HT-29 (cell line): ENCODE measurements at regions not wholly inside any gene's neighbourhood (a gene's known extent, or its start where the extent isn't known, plus 50 kb on each side); places are given as distances from the start of the nearest gene placed in this dataset.
"Not testable (repeated sequence)": the region's sequence is repeated elsewhere in the genome, so short reads cannot be mapped to it uniquely, and the experiment has no call there.

Source experiments
- DNase-seq: peaks from one replicate; pipeline ENCODE4 v3.0.0-alpha.2; 2015; ENCODE audit warnings: low spot score

DNA sequence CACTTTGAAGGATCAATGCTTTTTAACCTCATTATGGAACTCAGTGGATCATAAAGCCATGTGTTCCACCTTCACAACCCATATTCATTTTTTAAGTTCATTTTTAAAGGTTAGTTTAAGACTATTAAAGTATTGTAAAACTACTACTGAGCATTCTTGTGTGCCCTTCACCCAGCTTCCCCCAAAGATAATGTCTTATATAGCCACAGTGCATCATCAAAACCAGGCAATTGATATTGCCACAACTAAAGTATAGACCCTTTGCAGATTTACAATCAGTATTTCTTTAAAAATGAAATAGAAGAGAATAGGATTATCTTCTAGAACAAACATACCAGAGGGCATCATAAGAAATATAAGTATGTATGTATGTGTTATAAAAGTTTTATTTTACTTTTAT, 597.1 kb downstream of the CCSER2 start:
- no peak for DNase-seq

DNA sequence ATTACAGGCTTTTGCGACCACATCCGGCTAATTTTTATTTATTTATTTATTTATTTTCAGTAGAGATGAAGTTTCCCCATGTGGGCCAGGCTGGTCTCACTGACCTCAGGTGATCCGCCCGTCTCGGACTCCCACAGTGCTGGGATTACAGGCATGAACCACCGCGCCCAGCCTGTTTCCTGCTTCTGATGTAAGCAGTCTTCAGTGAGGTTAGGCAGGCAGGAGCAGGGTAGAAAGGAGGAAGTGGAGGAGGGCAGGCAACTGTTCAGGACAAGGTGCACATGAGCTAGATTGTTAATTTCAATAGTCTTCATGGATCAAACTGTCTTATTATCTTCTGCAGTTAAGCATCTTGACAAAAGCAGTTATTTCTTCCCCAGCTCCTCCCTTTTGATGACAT, 605.0 kb downstream of the CCSER2 start:
- no peak for DNase-seq

GRCh38 chr10:84935772-84936171, 607.4 kb downstream of the CCSER2 start:
- no peak for DNase-seq

- no peak for DNase-seq
Observed at GRCh38 chr10:84938117-84938905, 609.9 kb downstream of the CCSER2 start.

GRCh38 chr10:84943541-84943940, 615.2 kb downstream of the CCSER2 start:
- no peak for DNase-seq

GRCh38 chr10:84944187-84944586, 615.8 kb downstream of the CCSER2 start:
- DNase-seq, result peak; percentile 2

GRCh38 chr10:84945791-84946190, 617.4 kb downstream of the CCSER2 start:
- no peak for DNase-seq

DNA sequence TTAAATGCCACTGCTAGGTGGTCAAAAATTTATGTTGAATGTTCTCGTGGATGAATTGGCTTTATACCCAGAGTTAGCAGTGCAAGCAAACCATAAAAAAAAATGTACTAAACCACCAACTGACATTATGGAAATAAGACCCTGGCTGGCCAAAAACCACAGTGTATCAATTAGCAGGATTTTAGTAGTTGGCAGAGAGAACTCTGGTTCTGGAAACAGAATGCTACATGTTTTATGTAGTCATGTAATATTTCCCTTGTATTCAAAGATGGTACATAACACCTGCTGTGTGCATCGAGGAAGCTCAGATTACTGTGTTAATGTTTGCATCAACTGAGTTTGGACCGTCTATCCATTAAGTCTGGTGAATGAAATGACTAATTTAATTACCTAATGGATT, 618.5 kb downstream of the CCSER2 start:
- DNase-seq, result no peak

DNA sequence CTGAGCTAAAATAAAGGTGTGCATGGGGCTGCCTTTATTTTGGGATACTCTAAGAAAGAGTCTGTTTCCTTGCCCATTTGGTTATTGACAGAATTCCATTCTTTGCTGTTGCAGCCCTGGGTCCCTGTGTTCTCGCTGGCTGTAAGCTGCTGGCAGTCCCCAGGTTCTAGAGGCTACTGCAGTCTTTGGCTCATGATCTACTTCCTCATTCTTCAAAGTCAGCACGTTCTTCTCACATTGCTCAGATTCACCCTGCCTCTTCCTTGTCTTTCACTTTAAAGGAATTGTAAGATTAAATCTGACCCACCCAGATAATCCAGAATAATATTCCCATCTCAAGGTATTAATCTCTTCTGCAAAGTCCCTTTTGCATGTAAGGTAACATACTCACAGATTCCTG, 620.3 kb downstream of the CCSER2 start:
- DNase-seq, result no peak

DNA sequence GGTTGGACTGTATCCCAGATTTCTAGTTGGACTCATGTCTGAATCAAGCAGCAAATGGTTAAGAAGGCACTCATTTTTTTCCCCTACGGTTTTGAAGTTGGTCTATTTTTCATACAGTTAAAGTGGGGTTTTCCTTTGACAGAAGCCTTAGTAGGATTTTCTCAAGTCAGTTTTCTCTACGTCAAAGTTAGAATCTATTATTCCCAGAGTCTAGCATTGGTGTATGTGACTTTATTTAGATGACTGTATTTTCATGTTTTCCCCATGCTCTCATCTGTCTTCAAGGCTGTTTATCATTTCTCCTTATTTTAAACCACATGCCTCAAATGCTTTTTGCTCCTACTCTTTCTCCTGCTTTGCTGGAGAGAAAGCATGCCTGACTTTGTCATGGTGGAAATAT, 623.2 kb downstream of the CCSER2 start:
- DNase-seq, result no peak

- no peak for DNase-seq
Observed at GRCh38 chr10:84957427-84957826, 629.0 kb downstream of the CCSER2 start.

DNA sequence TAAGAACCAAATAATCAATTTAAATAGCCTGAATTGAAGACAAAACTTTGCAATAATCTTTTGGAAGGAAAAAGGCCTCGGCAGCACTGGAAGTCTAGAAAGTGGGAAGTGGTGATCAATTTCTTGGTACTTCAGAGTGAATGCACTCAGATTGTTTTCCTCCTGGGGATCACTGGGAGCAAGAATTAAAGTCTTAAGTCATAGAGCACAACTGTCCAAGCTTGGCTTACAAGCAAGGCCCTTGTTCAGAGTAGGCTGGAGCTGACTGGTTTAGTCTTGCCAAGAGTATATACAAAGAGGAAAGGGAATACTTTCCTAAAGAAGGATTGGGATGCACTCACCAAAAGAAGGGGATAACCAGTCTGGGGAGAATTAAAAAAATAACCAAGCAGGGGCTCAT, 637.1 kb downstream of the CCSER2 start:
- DNase-seq, result no peak

- no peak for DNase-seq
Observed at GRCh38 chr10:84966708-84967441, 638.5 kb downstream of the CCSER2 start.

GRCh38 chr10:84969297-84969696, 640.9 kb downstream of the CCSER2 start:
- DNase-seq, result not testable (repeated sequence)

- DNase-seq, result no peak
Observed at GRCh38 chr10:84987039-84987438, 658.6 kb downstream of the CCSER2 start.

GRCh38 chr10:84988011-84988410, 659.6 kb downstream of the CCSER2 start:
- no peak for DNase-seq

GRCh38 chr10:84990713-84991112, 662.3 kb downstream of the CCSER2 start:
- DNase-seq, result no peak

GRCh38 chr10:84991301-84991700, 662.9 kb downstream of the CCSER2 start:
- no peak for DNase-seq

DNA sequence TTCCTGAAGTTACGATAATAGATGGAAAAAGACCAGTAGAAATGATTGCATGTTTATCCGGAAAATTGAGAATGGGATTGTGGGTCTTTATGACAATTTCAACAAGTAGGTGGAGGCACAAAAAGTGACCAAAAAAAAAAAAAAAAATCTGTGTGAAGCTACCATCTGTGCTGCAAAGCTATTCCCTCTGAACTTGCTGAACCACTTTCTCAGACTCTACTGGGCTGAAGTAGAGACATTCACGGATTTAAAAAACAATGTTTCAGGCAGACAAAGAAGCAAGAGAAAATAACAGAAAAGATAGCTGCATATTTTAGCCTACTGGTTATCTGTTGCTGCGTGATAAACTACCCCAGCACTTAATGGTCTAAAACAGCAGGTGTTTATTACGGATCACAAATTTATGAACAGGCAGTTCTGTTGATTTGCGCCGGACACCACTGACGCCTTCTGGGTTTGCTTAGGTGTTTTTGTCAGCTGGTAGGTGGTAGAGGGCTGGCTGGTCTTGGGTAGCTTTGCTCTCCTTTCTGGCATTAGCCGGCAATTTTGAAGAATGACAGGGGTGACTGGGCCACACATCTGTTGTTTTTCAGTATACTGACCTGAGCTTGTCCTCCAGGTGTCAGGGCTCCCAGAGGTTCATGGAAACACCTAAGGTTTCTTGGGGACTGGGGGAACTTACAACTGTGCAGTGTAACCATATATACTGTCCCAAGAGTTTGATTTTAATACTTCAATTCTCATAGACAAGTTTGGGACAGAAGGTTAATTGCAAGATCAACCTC, 665.1 kb downstream of the CCSER2 start:
- no peak for DNase-seq

DNA sequence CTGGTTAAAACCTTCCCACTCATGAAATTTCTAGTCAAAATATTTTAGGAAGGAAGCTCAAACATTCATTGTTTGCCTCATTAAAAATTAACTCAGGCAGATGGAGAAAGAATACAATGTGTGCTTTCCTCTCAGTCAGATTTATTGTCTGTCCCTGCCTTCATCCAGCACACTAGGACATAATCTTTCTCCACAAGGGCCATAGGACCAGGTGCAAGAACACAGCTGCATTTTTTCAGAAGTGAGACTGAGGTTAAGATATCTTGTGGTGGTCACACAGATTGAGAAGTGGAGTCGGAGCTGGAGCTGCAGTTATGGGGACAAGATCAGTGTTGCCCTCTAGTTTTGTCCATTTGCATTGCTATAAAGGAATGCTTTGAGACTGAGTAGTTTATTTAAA, 666.3 kb downstream of the CCSER2 start:
- no peak for DNase-seq

GRCh38 chr10:84996580-84996979, 668.2 kb downstream of the CCSER2 start:
- no peak for DNase-seq

GRCh38 chr10:84997870-84998269, 669.5 kb downstream of the CCSER2 start:
- no peak for DNase-seq
